VCaP (cell line): ENCODE measurements at regions not wholly inside any gene's neighbourhood (a gene's known extent, or its start where the extent isn't known, plus 50 kb on each side); places are given as distances from the start of the nearest gene placed in this dataset.

Experiments
- H3K27ac ChIP-seq: fragments of 450-650 bp; 2 replicates; pipeline ENCODE4 v1.5.1; 2017
- TF ChIP-seq, protein P1 (sequence below): fragments of 450-650 bp; conservative IDR thresholded peaks from 2 replicates; pipeline ENCODE4 v1.5.1; 2017; ENCODE audit warnings: mild to moderate bottlenecking, moderate library complexity

DNA sequence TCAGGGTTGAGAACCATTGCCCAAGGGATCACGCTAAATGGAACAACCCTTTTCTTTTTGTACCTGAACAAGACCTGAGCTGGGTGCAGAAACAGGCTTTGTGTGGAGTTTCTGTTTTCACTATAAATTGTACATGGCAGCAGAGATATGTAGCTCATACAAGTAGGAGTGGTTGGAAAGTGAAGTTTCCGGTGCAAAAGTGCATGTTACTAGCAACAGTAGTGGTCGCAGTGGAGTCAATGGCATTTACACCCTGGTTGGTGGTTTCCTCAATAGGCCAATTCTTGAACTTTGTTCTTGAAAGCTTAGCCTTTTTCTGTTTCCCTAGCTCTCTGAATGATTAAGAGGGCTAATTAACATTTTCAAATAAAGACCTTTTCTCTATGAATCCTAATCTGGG is 170.7 kb downstream of the NEBL start:
- TF ChIP-seq, protein P1, sequence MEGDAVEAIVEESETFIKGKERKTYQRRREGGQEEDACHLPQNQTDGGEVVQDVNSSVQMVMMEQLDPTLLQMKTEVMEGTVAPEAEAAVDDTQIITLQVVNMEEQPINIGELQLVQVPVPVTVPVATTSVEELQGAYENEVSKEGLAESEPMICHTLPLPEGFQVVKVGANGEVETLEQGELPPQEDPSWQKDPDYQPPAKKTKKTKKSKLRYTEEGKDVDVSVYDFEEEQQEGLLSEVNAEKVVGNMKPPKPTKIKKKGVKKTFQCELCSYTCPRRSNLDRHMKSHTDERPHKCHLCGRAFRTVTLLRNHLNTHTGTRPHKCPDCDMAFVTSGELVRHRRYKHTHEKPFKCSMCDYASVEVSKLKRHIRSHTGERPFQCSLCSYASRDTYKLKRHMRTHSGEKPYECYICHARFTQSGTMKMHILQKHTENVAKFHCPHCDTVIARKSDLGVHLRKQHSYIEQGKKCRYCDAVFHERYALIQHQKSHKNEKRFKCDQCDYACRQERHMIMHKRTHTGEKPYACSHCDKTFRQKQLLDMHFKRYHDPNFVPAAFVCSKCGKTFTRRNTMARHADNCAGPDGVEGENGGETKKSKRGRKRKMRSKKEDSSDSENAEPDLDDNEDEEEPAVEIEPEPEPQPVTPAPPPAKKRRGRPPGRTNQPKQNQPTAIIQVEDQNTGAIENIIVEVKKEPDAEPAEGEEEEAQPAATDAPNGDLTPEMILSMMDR, result no peak
- H3K27ac ChIP-seq, result no peak overlapping the region

DNA sequence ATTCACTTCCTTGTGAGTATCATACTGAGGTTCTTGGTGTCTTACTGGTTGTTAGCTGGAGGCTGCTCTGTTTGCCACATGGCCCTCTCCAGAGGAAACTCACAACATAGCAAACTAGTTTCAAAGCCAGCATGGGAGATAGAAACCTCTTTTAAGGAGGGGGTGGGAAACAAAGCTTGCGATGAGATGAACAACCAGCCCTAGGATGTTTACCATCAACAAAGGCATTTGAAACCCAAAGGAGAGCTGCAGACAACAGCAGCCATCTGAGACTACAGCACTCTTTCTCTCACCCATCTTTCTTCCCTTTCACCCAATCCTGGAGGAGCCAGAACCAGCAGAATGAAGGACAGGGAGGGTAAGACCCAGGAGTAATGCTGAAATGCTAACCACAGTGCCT is 182.1 kb downstream of the NEBL start:
- TF ChIP-seq, protein P1, result no peak
- no peak overlapping the region for H3K27ac ChIP-seq

DNA sequence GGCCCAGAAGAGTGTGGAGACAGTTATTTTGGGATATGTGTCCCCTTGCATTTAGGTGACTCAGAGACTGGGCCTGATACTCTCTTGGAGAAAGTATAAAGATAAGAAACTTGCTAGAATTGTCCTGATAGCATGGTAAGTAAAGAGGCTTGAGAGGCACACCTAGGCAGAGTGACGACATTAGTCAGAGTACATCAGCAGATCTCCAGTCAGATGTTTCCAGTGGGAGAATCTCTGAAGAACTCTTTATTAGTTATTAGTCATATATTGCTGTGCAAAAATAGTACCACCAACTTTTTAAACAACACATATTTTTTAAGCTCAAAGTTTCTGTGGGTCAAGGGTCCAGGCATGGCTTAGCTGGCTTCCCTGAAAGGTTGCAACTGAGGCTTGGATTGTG is 182.6 kb downstream of the NEBL start:
- no peak overlapping the region for H3K27ac ChIP-seq
- TF ChIP-seq, protein P1, result no peak

DNA sequence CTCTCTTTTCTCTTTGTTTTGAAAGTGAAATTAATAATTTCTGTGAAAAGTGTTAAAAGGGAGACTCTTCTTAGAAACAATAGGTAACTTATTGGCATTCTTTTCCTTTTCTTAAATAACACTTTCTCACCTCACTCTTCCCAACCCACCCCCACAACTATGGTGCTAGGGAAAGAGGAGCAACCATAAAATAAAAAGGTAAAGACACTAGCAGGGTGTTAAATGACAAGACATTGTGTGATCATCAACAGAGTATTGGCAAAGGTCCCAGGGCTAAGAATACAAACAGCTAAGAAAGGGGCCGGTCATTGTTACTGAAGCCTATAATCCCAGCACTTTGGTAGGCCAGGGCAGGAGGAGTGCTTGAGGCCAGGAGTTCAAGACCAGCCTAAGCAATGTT is 183.7 kb downstream of the NEBL start:
- TF ChIP-seq, protein P1, result no peak
- H3K27ac ChIP-seq, result no peak overlapping the region

DNA sequence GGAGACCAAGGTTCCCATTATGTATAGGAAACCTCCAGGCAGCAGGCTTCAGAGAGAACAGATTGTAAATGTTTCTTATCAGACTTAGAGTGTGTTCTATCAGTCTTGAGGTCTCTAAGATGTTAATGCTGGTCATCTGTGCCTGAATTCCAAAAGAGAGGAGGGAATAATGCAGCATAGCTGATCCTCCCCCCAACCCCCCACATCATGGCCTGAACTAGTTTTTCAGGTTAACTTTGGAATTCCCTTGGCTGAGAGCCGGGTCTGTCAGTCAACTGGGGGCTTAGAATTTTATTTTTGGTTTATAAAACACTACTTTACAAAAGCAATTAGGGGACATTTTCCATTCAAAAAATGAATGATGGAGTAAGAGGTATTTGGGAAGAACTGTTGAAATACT is 184.3 kb downstream of the NEBL start:
- no peak overlapping the region for H3K27ac ChIP-seq
- TF ChIP-seq, protein P1, result no peak

DNA sequence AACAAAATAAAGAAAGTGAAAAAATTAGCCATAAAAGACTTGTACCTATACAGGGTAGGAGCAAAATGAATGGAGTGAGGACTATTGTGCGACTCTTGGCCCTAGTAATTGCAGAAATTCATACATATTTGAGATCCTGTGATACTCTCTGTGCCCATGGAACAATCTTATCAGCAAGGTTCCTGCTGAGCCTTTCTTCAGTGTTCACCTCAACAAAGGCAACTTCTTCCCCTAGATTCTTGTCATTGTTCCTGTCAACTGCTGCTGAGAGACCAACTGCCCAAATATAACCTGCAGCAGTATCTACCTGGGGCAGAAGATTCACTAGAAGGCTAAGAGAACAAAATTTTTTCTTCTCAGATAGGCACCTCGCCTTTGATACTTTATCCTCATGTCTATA is 187.4 kb downstream of the NEBL start:
- TF ChIP-seq, protein P1, result no peak
- no peak overlapping the region for H3K27ac ChIP-seq

DNA sequence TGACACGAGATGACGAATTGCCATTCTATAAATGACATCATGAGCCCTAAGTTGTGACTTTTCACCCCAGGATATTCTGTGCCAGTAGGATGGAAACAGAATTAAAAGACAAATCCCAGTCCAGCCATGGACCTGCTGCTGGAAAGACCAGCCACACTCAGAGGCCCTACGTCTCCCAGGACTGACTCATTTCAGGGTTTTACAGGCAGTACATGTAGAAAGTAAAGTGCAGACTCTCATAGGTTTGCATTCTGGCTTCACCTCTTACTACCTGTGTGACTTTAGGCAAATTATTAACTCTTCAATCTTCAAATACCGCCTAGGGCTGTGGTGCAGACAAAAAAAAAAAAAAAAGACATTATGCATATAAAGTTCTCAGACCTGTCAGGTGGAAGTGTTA is 188.8 kb downstream of the NEBL start:
- H3K27ac ChIP-seq, result no peak overlapping the region
- TF ChIP-seq, protein P1, result no peak

DNA sequence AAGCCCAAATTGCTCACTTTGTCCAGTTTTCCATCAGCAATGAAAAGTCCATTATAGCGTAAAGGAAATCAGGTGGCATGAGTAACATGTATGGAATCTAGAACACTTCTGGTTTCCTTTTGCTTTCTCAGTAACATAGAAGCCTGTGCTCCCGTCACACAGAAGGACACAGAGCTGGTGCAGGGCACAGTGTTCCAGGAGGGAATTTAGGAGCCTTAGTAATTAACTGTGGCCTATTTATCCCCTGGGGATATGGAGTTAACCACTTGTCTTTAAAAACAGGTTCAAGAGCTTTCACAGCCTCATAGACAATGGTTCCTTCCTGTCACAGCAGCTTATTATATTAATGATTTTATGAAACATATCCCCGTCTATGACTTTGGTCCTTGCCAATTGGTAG is 189.9 kb downstream of the NEBL start:
- TF ChIP-seq, protein P1, result no peak
- H3K27ac ChIP-seq, result no peak overlapping the region
